IPS-18c (cell line): ENCODE measurements at regions not wholly inside any gene's neighbourhood (a gene's known extent, or its start where the extent isn't known, plus 50 kb on each side); places are given as distances from the start of the nearest gene placed in this dataset.
"Not testable (repeated sequence)": the region's sequence is repeated elsewhere in the genome, so short reads cannot be mapped to it uniquely, and the experiment has no call there.

Experiments used
- H3K4me3 ChIP-seq: 2 replicates; pipeline ENCODE4 v1.7.0; 2013; ENCODE audit warnings: low read depth, mild to moderate bottlenecking, low read length, moderate library complexity; ENCODE audit not compliant: insufficient read depth
- H3K9me3 ChIP-seq: one replicate; pipeline ENCODE4 v1.6.1; 2013; ENCODE audit warnings: mild to moderate bottlenecking, low read length, moderate library complexity; ENCODE audit not compliant: control insufficient read depth, insufficient read depth

- Histone ChIP-seq H3K4me3 (no peak overlapping the region), H3K9me3 (peaks cover 5% of the 10 kb centered on the region)
Measured at GRCh38 chr19:30274987-30275386, 97.2 kb upstream of the ZNF536 start.

- peaks cover 5% of the 10 kb centered on the region for H3K9me3 ChIP-seq
- H3K4me3 ChIP-seq, result no peak overlapping the region
Measured at GRCh38 chr19:30276011-30276882, 95.9 kb upstream of the ZNF536 start.

- H3K9me3 ChIP-seq, result peaks cover 5% of the 10 kb centered on the region
- H3K4me3 ChIP-seq, result no peak overlapping the region
Measured at GRCh38 chr19:30276883-30277280, 95.3 kb upstream of the ZNF536 start.

- Histone ChIP-seq H3K9me3 (peaks cover under 1% of the 10 kb centered on the region), H3K4me3 (no peak overlapping the region)
Measured at GRCh38 chr19:30277941-30278881, 94.0 kb upstream of the ZNF536 start.

- H3K9me3 ChIP-seq, result no peaks in the 10 kb centered on the region
- no peak overlapping the region for H3K4me3 ChIP-seq
Measured at GRCh38 chr19:30278882-30279254, 93.3 kb upstream of the ZNF536 start.

GRCh38 chr19:30280018-30280417, 92.2 kb upstream of the ZNF536 start:
- H3K4me3 ChIP-seq, result no peak overlapping the region
- H3K9me3 ChIP-seq, result no peaks in the 10 kb centered on the region

GRCh38 chr19:30281906-30282305, 90.3 kb upstream of the ZNF536 start:
- Histone ChIP-seq H3K4me3 (no peak overlapping the region), H3K9me3 (no peaks in the 10 kb centered on the region)

- H3K9me3 ChIP-seq, result no peaks in the 10 kb centered on the region
- H3K4me3 ChIP-seq, result no peak overlapping the region
Measured at GRCh38 chr19:30283556-30283955, 88.6 kb upstream of the ZNF536 start.

- Histone ChIP-seq H3K4me3 (no peak overlapping the region), H3K9me3 (no peaks in the 10 kb centered on the region)
Measured at GRCh38 chr19:30284209-30284608, 88.0 kb upstream of the ZNF536 start.

- H3K4me3 ChIP-seq, result no peak overlapping the region
- H3K9me3 ChIP-seq, result no peaks in the 10 kb centered on the region
Measured at GRCh38 chr19:30284885-30285284, 87.3 kb upstream of the ZNF536 start.

- Histone ChIP-seq H3K9me3 (no peaks in the 10 kb centered on the region), H3K4me3 (no peak overlapping the region)
Measured at GRCh38 chr19:30286378-30286777, 85.8 kb upstream of the ZNF536 start.

- Histone ChIP-seq H3K9me3 (no peaks in the 10 kb centered on the region), H3K4me3 (no peak overlapping the region)
Measured at GRCh38 chr19:30287259-30287658, 84.9 kb upstream of the ZNF536 start.

GRCh38 chr19:30287973-30288372, 84.2 kb upstream of the ZNF536 start:
- H3K4me3 ChIP-seq, result no peak overlapping the region
- H3K9me3 ChIP-seq, result no peaks in the 10 kb centered on the region

GRCh38 chr19:30288911-30289310, 83.3 kb upstream of the ZNF536 start:
- Histone ChIP-seq H3K4me3 (no peak overlapping the region), H3K9me3 (no peaks in the 10 kb centered on the region)

GRCh38 chr19:30289336-30289735, 82.8 kb upstream of the ZNF536 start:
- H3K4me3 ChIP-seq, result no peak overlapping the region
- H3K9me3 ChIP-seq, result no peaks in the 10 kb centered on the region

- not testable (repeated sequence) for H3K4me3 ChIP-seq, H3K9me3 ChIP-seq
Measured at GRCh38 chr19:30290805-30291204, 81.4 kb upstream of the ZNF536 start.

- no peaks in the 10 kb centered on the region for H3K9me3 ChIP-seq
- H3K4me3 ChIP-seq, result no peak overlapping the region
Measured at GRCh38 chr19:30293051-30293785, 79.0 kb upstream of the ZNF536 start.
